Activated B cell treated with CpG ODN at 0.5 μM for 24 hours (primary cell): ENCODE measurements at regions not wholly inside any gene's neighbourhood (a gene's known extent, or its start where the extent isn't known, plus 50 kb on each side); places are given as distances from the start of the nearest gene placed in this dataset.

Experiments used
- ATAC-seq: fragments of 200-7000 bp; cut with Tn5 transposase; one replicate; pipeline ENCODE4 v1.10.0; 2021; ENCODE audit warnings: low read depth, mild to moderate bottlenecking, moderate library complexity
- CTCF ChIA-PET: fragments of 350-600 bp; sonication (Branson Sonifier 250); formaldehyde crosslinking; loops from one replicate; lab custom pipeline; 2021; ENCODE audit warnings: antibody characterized with exemption; lab: Charles Lee
- POLR2A ChIA-PET: fragments of 350-600 bp; sonication (Branson Sonifier 250); formaldehyde crosslinking; loops from one replicate; lab custom pipeline; 2021; ENCODE audit warnings: antibody characterized with exemption; lab: Charles Lee
- DNase-seq: peaks from one replicate; pipeline ENCODE4 v3.0.0; 2022
- H3K27ac Mint-ChIP-seq: one replicate; pipeline ENCODE4 v1.8.0; 2020; ENCODE audit warnings: mixed read lengths
- H3K27me3 Mint-ChIP-seq: one replicate; pipeline ENCODE4 v1.8.0; 2021; ENCODE audit warnings: mixed read lengths
- H3K36me3 Mint-ChIP-seq: one replicate; pipeline ENCODE4 v1.8.0; 2021; ENCODE audit warnings: low read depth, mixed read lengths
- H3K4me1 Mint-ChIP-seq: one replicate; pipeline ENCODE4 v1.8.0; 2021; ENCODE audit warnings: mixed read lengths
- H3K4me3 Mint-ChIP-seq: one replicate; pipeline ENCODE4 v1.8.0; 2020; ENCODE audit warnings: mild to moderate bottlenecking, mixed read lengths
- H3K9me3 Mint-ChIP-seq: one replicate; pipeline ENCODE4 v1.8.0; 2020; ENCODE audit warnings: mixed read lengths
- intact Hi-C: fragments of 100-400 bp; cut with micrococcal nuclease; formaldehyde crosslinking; loops from one replicate; pipeline ENCODE4 v1.15.1; 2024
- TF ChIP-seq, protein P1 (sequence below): fragments of 200-600 bp; IDR thresholded peaks from one replicate; pipeline ENCODE4 v1.8.0; 2022; ENCODE audit warnings: antibody characterized with exemption, mild to moderate bottlenecking

DNA sequence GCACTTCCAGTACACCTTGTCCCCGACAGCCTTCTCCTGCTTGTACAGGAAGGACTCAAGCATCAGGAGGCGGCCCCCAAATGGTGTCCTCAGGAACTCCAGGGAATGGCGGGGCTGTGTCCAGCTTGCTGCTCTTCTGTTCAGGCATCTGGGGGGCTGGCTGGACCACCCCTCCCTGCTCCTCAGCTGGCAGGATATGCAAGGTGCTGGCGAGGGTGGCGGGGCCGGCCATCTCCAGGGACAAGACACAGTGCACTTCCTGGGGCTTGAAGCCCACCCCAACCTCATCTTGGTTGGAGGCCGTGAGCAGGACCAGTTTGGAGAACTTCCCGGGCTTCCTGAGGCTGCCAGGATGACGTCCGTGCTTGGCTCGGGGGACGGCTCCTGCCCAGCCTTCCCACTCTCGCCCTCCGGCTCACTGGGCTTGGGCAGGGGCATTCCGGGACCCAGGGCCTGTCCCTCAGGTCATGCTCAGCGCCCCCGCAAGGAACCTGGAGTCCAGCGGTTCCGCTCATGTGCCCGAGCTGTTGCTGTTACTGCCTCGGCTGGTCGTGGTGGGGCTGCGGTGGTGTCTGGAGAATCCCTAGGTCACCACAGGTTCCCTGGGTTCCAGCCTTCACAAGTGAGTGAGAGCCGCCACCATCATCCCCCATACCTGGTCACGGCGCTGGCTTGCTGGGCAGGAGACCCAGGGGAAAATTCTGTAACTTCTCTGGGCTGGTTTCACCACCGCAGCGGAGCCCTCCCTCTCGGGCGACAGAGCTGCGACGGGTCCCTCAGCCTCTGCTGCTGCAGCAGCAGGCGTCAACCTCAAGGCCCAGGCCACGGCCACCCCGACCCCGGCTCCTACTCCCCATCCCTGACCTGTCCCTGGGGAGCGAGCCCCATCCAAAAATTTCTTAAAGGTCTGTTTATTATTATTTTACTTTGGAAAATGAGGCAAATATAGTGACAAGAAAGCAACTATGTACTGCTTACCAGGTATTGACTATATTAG lies 82.8 kb upstream of the FXR1 start:
- ChIA-PET CTCF (no interaction called here), POLR2A (interaction anchor here (0.6 kb wide), 1 partner anchor 180 kb away, joined by 4 read pairs; no protein-coding TSS in a partner anchor)
- H3K9me3 Mint-ChIP-seq: no peaks in the 10 kb centered on the region
- H3K36me3 Mint-ChIP-seq: no peaks in the 10 kb centered on the region
- H3K27ac Mint-ChIP-seq: no peak overlapping the region
- DNase-seq (no peak), ATAC-seq (no peak)
- H3K4me1 Mint-ChIP-seq: no peaks in the 10 kb centered on the region
- H3K27me3 Mint-ChIP-seq: peaks cover 3% of the 10 kb centered on the region
- no peak overlapping the region for H3K4me3 Mint-ChIP-seq
- intact Hi-C loops: no loop called here
- TF ChIP-seq, protein P1, sequence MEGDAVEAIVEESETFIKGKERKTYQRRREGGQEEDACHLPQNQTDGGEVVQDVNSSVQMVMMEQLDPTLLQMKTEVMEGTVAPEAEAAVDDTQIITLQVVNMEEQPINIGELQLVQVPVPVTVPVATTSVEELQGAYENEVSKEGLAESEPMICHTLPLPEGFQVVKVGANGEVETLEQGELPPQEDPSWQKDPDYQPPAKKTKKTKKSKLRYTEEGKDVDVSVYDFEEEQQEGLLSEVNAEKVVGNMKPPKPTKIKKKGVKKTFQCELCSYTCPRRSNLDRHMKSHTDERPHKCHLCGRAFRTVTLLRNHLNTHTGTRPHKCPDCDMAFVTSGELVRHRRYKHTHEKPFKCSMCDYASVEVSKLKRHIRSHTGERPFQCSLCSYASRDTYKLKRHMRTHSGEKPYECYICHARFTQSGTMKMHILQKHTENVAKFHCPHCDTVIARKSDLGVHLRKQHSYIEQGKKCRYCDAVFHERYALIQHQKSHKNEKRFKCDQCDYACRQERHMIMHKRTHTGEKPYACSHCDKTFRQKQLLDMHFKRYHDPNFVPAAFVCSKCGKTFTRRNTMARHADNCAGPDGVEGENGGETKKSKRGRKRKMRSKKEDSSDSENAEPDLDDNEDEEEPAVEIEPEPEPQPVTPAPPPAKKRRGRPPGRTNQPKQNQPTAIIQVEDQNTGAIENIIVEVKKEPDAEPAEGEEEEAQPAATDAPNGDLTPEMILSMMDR: no peak

DNA sequence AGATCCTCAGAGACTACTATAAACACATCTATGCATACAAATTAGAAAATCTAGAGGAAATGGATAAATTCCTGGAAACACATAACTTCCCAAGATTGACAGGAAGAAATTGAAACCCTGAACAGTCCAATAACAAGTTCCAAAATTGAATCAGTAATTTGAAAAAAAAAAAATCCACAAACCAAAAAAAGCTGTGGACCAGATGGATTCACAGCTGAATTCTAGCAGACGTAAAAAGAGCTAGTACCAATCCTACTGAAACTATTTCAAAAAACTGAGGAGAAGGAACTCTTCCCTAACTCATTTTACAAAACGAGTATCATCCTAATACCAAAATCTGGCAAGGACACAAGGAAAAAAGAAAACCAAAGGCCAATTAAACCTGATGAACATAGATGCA lies 77.0 kb upstream of the FXR1 start:
- ChIA-PET POLR2A (no interaction called here), CTCF (no interaction called here)
- intact Hi-C loops: no loop called here
- TF ChIP-seq, protein P1: no peak
- H3K4me1 Mint-ChIP-seq: no peaks in the 10 kb centered on the region
- H3K27me3 Mint-ChIP-seq: peaks cover 8% of the 10 kb centered on the region
- no peaks in the 10 kb centered on the region for H3K36me3 Mint-ChIP-seq
- DNase-seq: no peak
- ATAC-seq: no peak
- H3K4me3 Mint-ChIP-seq: no peak overlapping the region
- no peak overlapping the region for H3K27ac Mint-ChIP-seq
- H3K9me3 Mint-ChIP-seq: peaks cover 5% of the 10 kb centered on the region

DNA sequence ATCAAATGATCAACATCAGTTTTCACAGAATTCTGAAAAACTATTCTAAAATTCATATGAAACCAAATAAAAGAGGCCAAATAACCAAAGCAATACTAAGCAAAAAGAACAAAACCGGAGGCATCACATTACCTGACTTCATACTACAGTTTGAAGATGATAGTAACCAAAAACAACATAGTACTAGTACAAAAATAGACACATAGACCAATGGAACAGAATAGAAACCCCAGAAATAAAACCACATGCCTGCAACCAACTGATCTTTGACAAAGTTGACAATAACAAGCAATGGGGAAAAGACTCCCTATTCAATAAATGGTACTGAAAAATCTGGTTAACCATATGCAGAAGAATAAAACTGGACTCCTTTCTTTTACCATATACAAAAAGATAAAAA lies 75.7 kb upstream of the FXR1 start:
- H3K4me3 Mint-ChIP-seq: no peak overlapping the region
- no peaks in the 10 kb centered on the region for H3K36me3 Mint-ChIP-seq
- peaks cover 8% of the 10 kb centered on the region for H3K27me3 Mint-ChIP-seq
- H3K9me3 Mint-ChIP-seq: peaks cover 10% of the 10 kb centered on the region
- DNase-seq (no peak), ATAC-seq (no peak)
- no peaks in the 10 kb centered on the region for H3K4me1 Mint-ChIP-seq
- ChIA-PET CTCF (no interaction called here), POLR2A (no interaction called here)
- TF ChIP-seq, protein P1: no peak
- intact Hi-C loops: no loop called here
- H3K27ac Mint-ChIP-seq: no peak overlapping the region

DNA sequence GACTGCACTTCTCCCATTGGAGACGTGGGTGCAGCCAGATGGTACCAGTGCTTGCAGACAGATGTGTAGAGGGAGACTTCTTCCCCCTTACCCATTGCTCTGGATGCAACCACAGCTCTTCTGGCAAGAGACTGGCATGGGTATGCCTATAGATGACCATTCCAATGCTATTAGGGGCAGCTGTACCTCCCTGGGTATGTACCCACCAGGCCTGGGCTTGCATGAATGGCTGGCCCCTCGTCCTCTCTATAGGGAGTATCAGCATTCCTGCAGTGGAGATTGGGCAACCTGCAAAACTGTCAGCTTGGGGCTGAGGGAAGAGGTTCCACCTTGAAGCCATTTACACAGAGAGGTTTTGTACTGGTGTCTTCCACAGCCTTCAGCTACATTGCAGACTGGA lies 57.6 kb upstream of the FXR1 start:
- Mint-ChIP-seq H3K4me1 (no peaks in the 10 kb centered on the region), H3K27ac (no peak overlapping the region), H3K4me3 (no peak overlapping the region), H3K9me3 (peaks cover 5% of the 10 kb centered on the region), H3K36me3 (no peaks in the 10 kb centered on the region), H3K27me3 (peaks cover 5% of the 10 kb centered on the region)
- no peak for ATAC-seq
- no peak for DNase-seq
- TF ChIP-seq, protein P1: no peak
- POLR2A ChIA-PET: no interaction called here
- CTCF ChIA-PET: no interaction called here
- intact Hi-C loops: no loop called here

DNA sequence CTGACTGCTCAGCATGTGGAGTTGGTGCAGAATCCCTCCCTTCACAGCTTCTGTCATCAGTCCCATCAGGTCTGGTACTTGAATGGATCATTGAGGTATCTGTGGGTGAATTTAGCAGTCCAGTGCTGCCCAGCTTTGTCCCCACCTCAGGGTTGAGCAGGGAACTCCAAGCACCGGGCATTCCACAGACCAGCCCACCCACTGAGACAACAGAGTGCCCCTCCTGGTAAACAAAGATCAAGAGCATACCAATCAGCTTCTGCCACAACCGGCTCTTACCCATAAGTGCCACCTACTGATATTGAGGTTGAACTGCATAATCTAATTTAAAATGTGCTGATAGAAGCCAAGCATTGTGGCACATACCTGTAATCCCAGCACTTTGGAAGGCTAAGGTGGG lies 57.1 kb upstream of the FXR1 start:
- H3K27me3 Mint-ChIP-seq: peaks cover 2% of the 10 kb centered on the region
- H3K4me3 Mint-ChIP-seq: no peak overlapping the region
- ChIA-PET CTCF (no interaction called here), POLR2A (no interaction called here)
- intact Hi-C loops: no loop called here
- H3K9me3 Mint-ChIP-seq: peaks cover 5% of the 10 kb centered on the region
- no peak overlapping the region for H3K27ac Mint-ChIP-seq
- TF ChIP-seq, protein P1: no peak
- DNase-seq: no peak
- H3K36me3 Mint-ChIP-seq: no peaks in the 10 kb centered on the region
- ATAC-seq: no peak
- H3K4me1 Mint-ChIP-seq: no peaks in the 10 kb centered on the region
